Right lobe of liver (tissue), 6 donors: ENCODE measurements at regions not wholly inside any gene's neighbourhood (a gene's known extent, or its start where the extent isn't known, plus 50 kb on each side); places are given as distances from the start of the nearest gene placed in this dataset.

Experiments
- ATAC-seq, 4 donors: fragments of 200-7000 bp; cut with Tn5 transposase; one replicate each; pipeline ENCODE4 v1.9.1; 2020; ENCODE audit warnings: mild to moderate bottlenecking in 4 of 4, moderate library complexity in 4 of 4
- DNase-seq, 3 donors: peaks; one replicate each; pipeline ENCODE4 v3.0.0-alpha.2; 2020
- H3K27ac ChIP-seq, 3 donors: fragments of 200-600 bp; one replicate each; pipeline ENCODE4 v1.8.0; 2022
- H3K27me3 ChIP-seq, 2 donors: fragments of 200-600 bp; one replicate each; pipeline ENCODE4 v1.8.0; 2022
- H3K36me3 ChIP-seq, 4 donors: fragments of 200-600 bp; sonication (generic) in 1 of 4; one replicate each; pipeline versions ENCODE4 v1.5.1 to v1.8.0; 2017 to 2022; ENCODE audit warnings: control low read depth in 1 of 4
- H3K4me1 ChIP-seq, 4 donors: fragments of 200-600 bp; sonication (generic) in 1 of 4; one replicate each; pipeline versions ENCODE4 v1.5.1 to v1.8.0; 2017 to 2022; ENCODE audit warnings: control low read depth in 1 of 4
- H3K4me3 ChIP-seq, 3 donors: fragments of 200-600 bp; one replicate each; pipeline ENCODE4 v1.8.0; 2022
- H3K9me3 ChIP-seq, 4 donors: fragments of 200-600 bp; sonication (generic) in 1 of 4; one replicate each; pipeline versions ENCODE4 v1.5.1 to v1.8.0; 2017 to 2022; ENCODE audit warnings: control low read depth in 1 of 4
- POLR2A ChIP-seq: fragments of 450-650 bp; IDR thresholded peaks from one replicate; pipeline ENCODE4 v1.6.1; 2017; ENCODE audit warnings: antibody characterized with exemption, mild to moderate bottlenecking
- WGBS: methylation state at CpG from one replicate; pipeline ENCODE4 v1.1.6; 2018; ENCODE audit warnings: low coverage, low lambda C conversion rate; ENCODE audit not compliant: insufficient coverage; ENCODE audit errors: missing lambda C conversion rate; 5-methylcytosine and 5-hydroxymethylcytosine counted together
- intact Hi-C, 2 donors: fragments of 100-400 bp; cut with DNase I; formaldehyde crosslinking; loops; one replicate each; pipeline versions ENCODE4 v1.11.2 to v1.14.1; 2022
- TF ChIP-seq, protein P1 (sequence below), 4 donors: fragments of 200-600 bp in 3 of 4; fragments of 450-650 bp in 1 of 4; IDR thresholded peaks; one replicate each; pipeline versions ENCODE4 v1.5.1 to v1.8.0; 2016 to 2022; ENCODE audit warnings: antibody characterized with exemption in 4 of 4, mild to moderate bottlenecking in 2 of 4
- donor health status: DM: no; HTN: yes; CAD: no.
- donor health status: DM: no; HTN: no; CAD: no.
- donor health status: DM: no; HTN: no; CAD: no.
- donor health status: DM: no; HTN: yes; CAD: no.
- donor health status: DM: no; HTN: yes; CAD: no.

DNA sequence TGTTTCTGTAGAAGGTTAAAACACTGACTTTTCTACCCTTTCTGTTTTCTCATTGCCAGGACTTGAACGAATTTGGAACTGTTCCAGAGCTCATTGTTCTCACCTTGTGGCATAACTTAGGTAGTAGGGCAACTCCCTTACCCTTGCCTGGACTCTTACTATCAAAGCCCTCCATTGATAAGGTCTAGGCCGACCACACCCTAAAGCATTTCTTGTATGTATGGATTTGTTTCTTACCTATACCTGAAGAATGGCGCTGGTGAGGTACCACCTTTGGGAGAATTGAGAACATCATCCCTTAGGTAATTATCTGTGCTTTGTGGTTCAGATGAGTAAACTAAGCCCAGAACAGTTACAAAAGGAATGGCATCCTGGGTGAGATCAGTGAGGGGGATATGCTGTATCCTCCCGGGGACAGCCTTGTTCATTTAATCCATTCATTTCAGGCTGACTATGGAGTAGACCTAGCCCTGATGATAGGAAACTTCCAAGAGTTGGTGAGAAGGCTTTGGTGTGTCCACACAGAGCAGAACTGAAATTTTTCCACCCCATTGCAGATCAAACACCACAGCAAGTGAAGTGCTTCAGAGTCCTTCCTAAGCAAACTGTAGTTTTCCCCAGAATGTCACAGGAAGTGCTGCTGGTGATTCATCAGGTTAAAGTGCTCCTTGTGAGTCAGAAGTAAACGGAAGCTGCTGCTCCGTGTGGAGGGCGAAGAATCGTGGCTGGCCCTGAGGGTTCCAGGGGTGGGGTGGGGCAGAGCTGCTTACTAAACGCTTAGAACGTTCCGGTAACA is 113.0 kb downstream of the TEX26 start:
- no peak for TF ChIP-seq POLR2A
- TF ChIP-seq, protein P1, sequence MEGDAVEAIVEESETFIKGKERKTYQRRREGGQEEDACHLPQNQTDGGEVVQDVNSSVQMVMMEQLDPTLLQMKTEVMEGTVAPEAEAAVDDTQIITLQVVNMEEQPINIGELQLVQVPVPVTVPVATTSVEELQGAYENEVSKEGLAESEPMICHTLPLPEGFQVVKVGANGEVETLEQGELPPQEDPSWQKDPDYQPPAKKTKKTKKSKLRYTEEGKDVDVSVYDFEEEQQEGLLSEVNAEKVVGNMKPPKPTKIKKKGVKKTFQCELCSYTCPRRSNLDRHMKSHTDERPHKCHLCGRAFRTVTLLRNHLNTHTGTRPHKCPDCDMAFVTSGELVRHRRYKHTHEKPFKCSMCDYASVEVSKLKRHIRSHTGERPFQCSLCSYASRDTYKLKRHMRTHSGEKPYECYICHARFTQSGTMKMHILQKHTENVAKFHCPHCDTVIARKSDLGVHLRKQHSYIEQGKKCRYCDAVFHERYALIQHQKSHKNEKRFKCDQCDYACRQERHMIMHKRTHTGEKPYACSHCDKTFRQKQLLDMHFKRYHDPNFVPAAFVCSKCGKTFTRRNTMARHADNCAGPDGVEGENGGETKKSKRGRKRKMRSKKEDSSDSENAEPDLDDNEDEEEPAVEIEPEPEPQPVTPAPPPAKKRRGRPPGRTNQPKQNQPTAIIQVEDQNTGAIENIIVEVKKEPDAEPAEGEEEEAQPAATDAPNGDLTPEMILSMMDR (IDR thresholded peaks at IDR 0.05): no peak
- peak overlapping the region in 2 of 3 donors; percentile 24 to 63 for H3K27ac ChIP-seq
- no peaks in the 10 kb centered on the region for H3K36me3 ChIP-seq
- H3K4me1 ChIP-seq: no peaks in the 10 kb centered on the region
- H3K27me3 ChIP-seq: no peaks in the 10 kb centered on the region
- DNase-seq: peak in 1 of 3 donors; percentile 63
- ATAC-seq: peak; percentile 46 to 83 (median 73)
- 40% methylated on average over 11 of the region's 11 CpGs for WGBS
- H3K9me3 ChIP-seq: no peaks in the 10 kb centered on the region
- intact Hi-C loops: no loop called here
- no peak overlapping the region for H3K4me3 ChIP-seq

DNA sequence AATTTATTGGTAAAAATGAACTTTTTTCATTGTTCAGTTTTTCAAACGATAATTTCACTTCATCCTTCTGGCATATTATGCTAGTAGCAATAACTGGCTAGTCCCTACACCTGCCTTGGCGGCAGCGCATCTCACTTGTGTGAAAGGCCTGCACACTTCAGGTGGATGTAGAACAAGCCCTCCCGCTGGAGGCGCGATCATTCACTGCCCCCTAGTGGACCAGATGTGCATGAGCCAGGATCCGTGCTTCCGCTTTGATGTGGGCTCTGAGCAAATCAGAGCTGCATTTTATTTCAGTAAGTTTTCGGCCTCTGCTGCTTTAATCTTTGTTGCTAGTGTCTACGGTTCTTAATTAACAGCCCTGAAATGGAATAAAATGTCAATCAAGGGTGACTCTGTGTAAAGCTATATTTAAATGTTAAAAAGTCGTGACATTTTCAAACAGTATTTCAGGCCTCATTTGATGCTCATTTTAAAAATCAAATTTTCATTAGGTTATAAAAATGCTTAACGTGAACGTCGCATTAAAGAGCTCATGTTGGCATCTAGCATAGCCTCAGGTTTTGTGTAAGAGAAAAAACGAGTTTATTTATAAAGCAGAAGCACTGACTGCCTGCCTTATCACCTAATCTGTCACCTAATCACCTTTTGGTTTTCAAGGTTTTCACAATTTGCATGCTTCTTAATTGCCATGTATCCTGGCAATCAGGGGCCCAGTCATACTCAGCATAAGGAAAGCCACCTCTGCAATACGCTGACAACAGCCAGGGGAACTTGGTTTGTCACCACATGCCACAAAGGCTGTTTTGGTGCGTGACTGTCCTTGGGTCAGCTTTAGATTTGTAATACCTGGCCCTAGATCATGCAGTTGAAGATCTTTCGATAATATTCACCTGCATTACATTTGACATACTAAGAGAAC is 112.2 kb downstream of the TEX26 start:
- Histone ChIP-seq H3K4me1 (no peaks in the 10 kb centered on the region), H3K9me3 (no peaks in the 10 kb centered on the region), H3K36me3 (no peaks in the 10 kb centered on the region), H3K27ac (no peak overlapping the region), H3K27me3 (no peaks in the 10 kb centered on the region), H3K4me3 (no peak overlapping the region)
- TF ChIP-seq, protein P1 (IDR thresholded peaks at IDR 0.05): peak; percentile 72 to 98 (median 94)
- TF ChIP-seq POLR2A: no peak
- WGBS: 16% methylated on average over 18 of the region's 18 CpGs
- DNase-seq (peak; percentile 73 to 80 (median 74)), ATAC-seq (peak; percentile 91 to 97 (median 94))
- intact Hi-C loops: no loop called here

DNA sequence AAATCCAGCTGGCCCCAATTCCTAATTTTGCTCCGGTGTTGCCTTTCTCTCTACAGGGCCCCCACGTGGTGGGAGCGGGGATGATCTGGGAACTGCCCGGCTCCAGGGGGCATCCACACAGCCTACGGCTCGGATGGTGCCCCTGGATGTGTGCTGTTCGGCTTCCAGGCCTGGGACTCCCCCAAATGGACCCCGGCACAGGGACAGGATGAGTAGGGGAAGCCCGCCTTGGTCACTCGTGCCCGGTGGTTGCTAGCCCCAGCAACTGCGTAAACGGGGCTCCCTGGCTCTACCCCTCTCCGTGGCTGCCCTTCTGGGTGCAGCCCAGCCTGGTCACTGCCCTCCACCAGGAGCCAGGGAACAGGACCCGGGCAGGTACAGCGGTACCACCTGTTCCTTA is 111.5 kb downstream of the TEX26 start:
- WGBS: 48% methylated on average over 3 of the region's 16 CpGs

DNA sequence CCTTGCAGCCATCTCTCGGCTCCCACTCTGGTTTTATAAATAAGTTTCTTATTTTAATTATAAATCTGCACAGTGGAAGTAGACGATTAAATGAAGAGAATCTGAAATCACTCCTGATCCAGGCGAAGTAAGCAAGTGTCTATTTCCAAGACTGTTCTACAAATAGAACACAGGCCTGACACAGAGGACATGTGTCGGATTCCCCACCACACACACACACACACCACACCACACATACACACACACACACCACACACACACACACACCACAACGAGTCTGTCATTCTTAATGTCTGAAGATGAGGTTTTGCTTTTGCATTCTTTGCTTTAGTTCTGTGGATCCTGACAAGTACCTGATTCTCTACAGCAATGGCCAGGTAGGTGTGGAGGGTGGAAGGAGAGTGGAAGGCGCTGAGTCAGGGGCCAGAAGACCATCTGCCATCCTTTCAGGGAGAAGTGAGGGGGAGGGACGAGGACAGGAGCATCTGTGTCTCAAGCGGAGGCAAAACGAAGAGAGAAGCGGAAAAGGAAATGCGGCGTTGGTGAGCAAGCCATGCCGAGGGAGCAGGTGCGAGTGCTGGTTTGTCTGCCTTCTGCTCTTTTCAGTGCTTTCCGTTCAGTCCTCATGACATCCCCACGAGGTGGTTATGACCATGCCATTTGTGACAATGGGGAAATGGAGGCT is 110.2 kb downstream of the TEX26 start:
- no peaks in the 10 kb centered on the region for H3K9me3 ChIP-seq
- H3K4me1 ChIP-seq: no peaks in the 10 kb centered on the region
- intact Hi-C loops: no loop called here
- no peak for ATAC-seq
- TF ChIP-seq, protein P1 (IDR thresholded peaks at IDR 0.05): no peak
- no peak for TF ChIP-seq POLR2A
- no peak for DNase-seq
- no peaks in the 10 kb centered on the region for H3K36me3 ChIP-seq
- no peak overlapping the region for H3K4me3 ChIP-seq
- H3K27ac ChIP-seq: no peak overlapping the region
- 62% methylated on average over 10 of the region's 16 CpGs for WGBS
- no peaks in the 10 kb centered on the region for H3K27me3 ChIP-seq

More for the DNA sequence above, 111.5 kb downstream of the TEX26 start:
- Histone ChIP-seq H3K4me1 (no peaks in the 10 kb centered on the region), H3K4me3 (no peak overlapping the region), H3K9me3 (no peaks in the 10 kb centered on the region), H3K27me3 (no peaks in the 10 kb centered on the region), H3K27ac (no peak overlapping the region), H3K36me3 (no peaks in the 10 kb centered on the region)
- intact Hi-C loops: no loop called here
- DNase-seq (no peak), ATAC-seq (peak in 1 of 4 donors; percentile 11)
- TF ChIP-seq, protein P1 (IDR thresholded peaks at IDR 0.05): no peak
- TF ChIP-seq POLR2A: no peak
